GM18861 (cell line): ENCODE measurements at regions not wholly inside any gene's neighbourhood (a gene's known extent, or its start where the extent isn't known, plus 50 kb on each side); places are given as distances from the start of the nearest gene placed in this dataset.

Experiments used
- ATAC-seq: cut with Tn5 transposase; IDR thresholded peaks from one replicate; pipeline ENCODE4 v1.9.1; 2021; ENCODE audit not compliant: unreplicated experiment

GRCh38 chr4:64613046-64613445 lies 203.8 kb upstream of the TECRL start:
- no peak for ATAC-seq

GRCh38 chr4:64598066-64598465 lies 188.8 kb upstream of the TECRL start:
- no peak for ATAC-seq

- no peak for ATAC-seq
Measured at GRCh38 chr4:64594723-64595122, 185.5 kb upstream of the TECRL start.

- ATAC-seq = no peak
Measured at GRCh38 chr4:64588507-64588906, 179.3 kb upstream of the TECRL start.

- no peak for ATAC-seq
Measured at GRCh38 chr4:64584981-64585557, 175.8 kb upstream of the TECRL start.

- ATAC-seq = no peak
Measured at GRCh38 chr4:64584125-64584524, 174.9 kb upstream of the TECRL start.

- ATAC-seq = no peak
Measured at GRCh38 chr4:64582492-64582891, 173.2 kb upstream of the TECRL start.

GRCh38 chr4:64581422-64581821 lies 172.2 kb upstream of the TECRL start:
- ATAC-seq = no peak

- no peak for ATAC-seq
Measured at GRCh38 chr4:64564126-64564525, 154.9 kb upstream of the TECRL start.

- ATAC-seq = no peak
Measured at GRCh38 chr4:64559571-64559970, 150.3 kb upstream of the TECRL start.

GRCh38 chr4:64551125-64551524 lies 141.9 kb upstream of the TECRL start:
- ATAC-seq = no peak

- no peak for ATAC-seq
Measured at GRCh38 chr4:64545593-64545992, 136.3 kb upstream of the TECRL start.

GRCh38 chr4:64539234-64539849 lies 130.1 kb upstream of the TECRL start:
- ATAC-seq = peak; percentile 98

- no peak for ATAC-seq
Measured at GRCh38 chr4:64538219-64538618, 129.0 kb upstream of the TECRL start.

GRCh38 chr4:64533637-64534036 lies 124.4 kb upstream of the TECRL start:
- no peak for ATAC-seq

- no peak for ATAC-seq
Measured at GRCh38 chr4:64533159-64533558, 123.9 kb upstream of the TECRL start.

- ATAC-seq = no peak
Measured at GRCh38 chr4:64520421-64520820, 111.2 kb upstream of the TECRL start.

- ATAC-seq = no peak
Measured at GRCh38 chr4:64518600-64518999, 109.3 kb upstream of the TECRL start.

- no peak for ATAC-seq
Measured at GRCh38 chr4:64516176-64516575, 106.9 kb upstream of the TECRL start.

GRCh38 chr4:64508089-64508488 lies 98.8 kb upstream of the TECRL start:
- ATAC-seq = no peak

GRCh38 chr4:64503945-64504675 lies 94.9 kb upstream of the TECRL start:
- no peak for ATAC-seq

- no peak for ATAC-seq
Measured at GRCh38 chr4:64503416-64503815, 94.2 kb upstream of the TECRL start.
